ENCODE measurements at regions not wholly inside any gene's neighbourhood (a gene's known extent, or its start where the extent isn't known, plus 50 kb on each side); places are given as distances from the start of the nearest gene placed in this dataset.

GRCh38 chr20:20839771-20840170 is 127.3 kb upstream of the RALGAPA2 start (continued):
- TF ChIP-seq AKNA (CRISPR knock-in tag; IDR thresholded peaks at IDR 0.05; ENCODE audit: borderline replicate concordance) (no peak), MEIS2 (CRISPR knock-in tag; IDR thresholded peaks at IDR 0.05) (no peak)

DNA sequence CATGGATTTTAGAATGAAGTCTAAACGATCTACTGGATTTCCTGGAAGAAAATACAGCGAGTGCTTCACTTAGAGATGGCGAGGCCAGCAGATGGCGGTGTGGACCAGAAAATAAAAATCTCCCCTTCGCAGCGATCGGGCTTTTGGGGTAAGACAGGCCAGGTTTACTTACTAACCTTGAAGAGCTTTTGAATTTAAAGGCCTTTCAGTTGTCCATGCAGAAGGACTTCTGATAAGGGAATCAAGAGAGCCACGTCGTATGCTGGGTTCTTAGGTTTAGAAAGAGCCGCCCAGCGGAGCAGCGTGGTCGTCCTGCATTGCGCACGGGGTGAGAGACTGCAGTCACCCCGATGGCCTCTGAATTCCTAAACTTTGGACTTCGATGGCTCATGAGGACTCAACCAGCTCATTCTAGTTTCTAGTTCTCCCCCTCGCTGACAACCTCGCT is 125.2 kb upstream of the RALGAPA2 start:
- Histone ChIP-seq H3K4me1 (ENCODE audit: insufficient read depth, low read length) (peaks cover 7% of the 10 kb centered on the region), H3K4me3 (replicated peaks in 1 of 3; ENCODE audit: insufficient read depth in 1 of 3, low read depth in 2 of 3, low read length in 3 of 3) (peak overlapping the region in 2 of 3 experiments; percentile 18 to 57; a peak in 3 of 6 replicates), H3K9me3 (ENCODE audit: low read length) (no peaks in the 10 kb centered on the region), H3K4me2 (ENCODE audit: low read depth, low read length) (peak overlapping the region; percentile 92), H2AFZ (ENCODE audit: low read length) (peak overlapping the region; percentile 68), H3K9ac (ENCODE audit: insufficient read depth, low read depth, low read length) (no peak overlapping the region), H3K36me3 (replicated peaks in 1 of 2; ENCODE audit: control insufficient read depth in 1 of 2, insufficient read depth in 2 of 2, low read length in 2 of 2) (no peaks in the 10 kb centered on the region), H4K20me1 (ENCODE audit: insufficient read depth, low read length) (no peaks in the 10 kb centered on the region), H3K79me2 (ENCODE audit: insufficient read depth, low read length) (no peaks in the 10 kb centered on the region), H3K27ac (ENCODE audit: extremely low read length, insufficient read depth, low read length) (no peak overlapping the region), H3K27me3 (ENCODE audit: control insufficient read depth in 1 of 2, insufficient read depth in 2 of 2, low read length in 2 of 2) (peaks cover 5 to 17% of the 10 kb centered on the region in 2 experiments; a peak in 4 of 5 replicates)
- WGBS (ENCODE audit: low lambda C conversion rate): 2% methylated on average over 19 of the region's 19 CpGs
- FAIRE-seq (peak; percentile 96), ATAC-seq (peak; percentile 89), DNase-seq (ENCODE audit: low spot score) (peak; percentile 60)
- POLR2A ChIA-PET: no interaction called here
- CTCF ChIA-PET (ENCODE audit: low intra/inter-chr PET ratio, low total read pairs): interaction anchor here (0.8 to 3.1 kb wide), 6 partner anchors 23 to 778 kb away, joined by 3 to 40 read pairs (median 10); no protein-coding TSS in a partner anchor
- intact Hi-C loops (cut with micrococcal nuclease; ENCODE audit: unreplicated experiment) (loop anchor here (1.0 to 2.0 kb wide), 5 partner anchors 23 to 778 kb away; no protein-coding TSS in a partner anchor), in situ Hi-C loops (cut with HindIII; ENCODE audit: extremely low pct_ligation_motif_present, low pct_unique_long_range_greater_than_20kb) (loop anchor here (5.0 to 10.0 kb wide), 2 partner anchors 665 to 777 kb away; no protein-coding TSS in a partner anchor)
- no TSS peak for BruUV-seq (replicated peaks)
- TF ChIP-seq ZNF567 (CRISPR knock-in tag; IDR thresholded peaks at IDR 0.05; ENCODE audit: borderline replicate concordance): 0 out of 2 replicates have a peak, but pooled peaks have one; percentile 32
- TF ChIP-seq ZNF142 (CRISPR knock-in tag; IDR thresholded peaks at IDR 0.05): 0 out of 2 replicates have a peak, but pooled peaks have one; percentile 33
- peak; percentile 66; the same call in 1 of the 2 replicates for TF ChIP-seq MTF2 (CRISPR knock-in tag; IDR thresholded peaks at IDR 0.05; ENCODE audit: borderline replicate concordance)
- peak; percentile 64; the same call in 1 of the 2 replicates for TF ChIP-seq ARNT2 (CRISPR knock-in tag; IDR thresholded peaks at IDR 0.05; ENCODE audit: low read depth)
- TF ChIP-seq RAD21 (CRISPR knock-in tag; IDR thresholded peaks at IDR 0.05): peak; percentile 83
- peak; percentile 44; the same call in 1 of the 2 replicates for TF ChIP-seq ZNF441 (CRISPR knock-in tag; IDR thresholded peaks at IDR 0.05; ENCODE audit: borderline replicate concordance)
- TF ChIP-seq, protein P1, sequence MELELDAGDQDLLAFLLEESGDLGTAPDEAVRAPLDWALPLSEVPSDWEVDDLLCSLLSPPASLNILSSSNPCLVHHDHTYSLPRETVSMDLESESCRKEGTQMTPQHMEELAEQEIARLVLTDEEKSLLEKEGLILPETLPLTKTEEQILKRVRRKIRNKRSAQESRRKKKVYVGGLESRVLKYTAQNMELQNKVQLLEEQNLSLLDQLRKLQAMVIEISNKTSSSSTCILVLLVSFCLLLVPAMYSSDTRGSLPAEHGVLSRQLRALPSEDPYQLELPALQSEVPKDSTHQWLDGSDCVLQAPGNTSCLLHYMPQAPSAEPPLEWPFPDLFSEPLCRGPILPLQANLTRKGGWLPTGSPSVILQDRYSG (CRISPR knock-in tag; IDR thresholded peaks at IDR 0.05): 0 out of 2 replicates have a peak, but pooled peaks have one; percentile 84
- 0 out of 2 replicates have a peak, but pooled peaks have one; percentile 27 for TF ChIP-seq KMT2A (CRISPR knock-in tag; IDR thresholded peaks at IDR 0.05)
- TF ChIP-seq HHEX (CRISPR knock-in tag; IDR thresholded peaks at IDR 0.05): no peak
